Gastroesophageal sphincter (tissue), 3 donors: ENCODE measurements at regions not wholly inside any gene's neighbourhood (a gene's known extent, or its start where the extent isn't known, plus 50 kb on each side); places are given as distances from the start of the nearest gene placed in this dataset.

Experiments used
- EP300 ChIP-seq: sonication (generic); formaldehyde crosslinking; IDR thresholded peaks from one replicate; pipeline ENCODE4 v1.6.1; 2017; ENCODE audit warnings: antibody characterized with exemption, mild to moderate bottlenecking
- POLR2A ChIP-seq, 2 donors: fragments of 450-650 bp; IDR thresholded peaks; one replicate each; pipeline ENCODE4 v1.6.1; 2017; ENCODE audit warnings: antibody characterized with exemption in 2 of 2, mild to moderate bottlenecking in 2 of 2, moderate library complexity in 1 of 2
- POLR2AphosphoS5 ChIP-seq: sonication (generic); formaldehyde crosslinking; IDR thresholded peaks from one replicate; pipeline ENCODE4 v1.6.1; 2017; ENCODE audit warnings: antibody characterized with exemption
- TF ChIP-seq, protein P1 (sequence below), 4 experiments: fragments of 200-600 bp in 2 of 4; fragments of 450-650 bp in 2 of 4; sonication (generic) in 1 of 4; IDR thresholded peaks; one replicate each; pipeline ENCODE4 v1.5.1; 2017 to 2019; ENCODE audit warnings: antibody characterized with exemption in 4 of 4, mild to moderate bottlenecking in 2 of 4, moderate library complexity in 2 of 4

DNA sequence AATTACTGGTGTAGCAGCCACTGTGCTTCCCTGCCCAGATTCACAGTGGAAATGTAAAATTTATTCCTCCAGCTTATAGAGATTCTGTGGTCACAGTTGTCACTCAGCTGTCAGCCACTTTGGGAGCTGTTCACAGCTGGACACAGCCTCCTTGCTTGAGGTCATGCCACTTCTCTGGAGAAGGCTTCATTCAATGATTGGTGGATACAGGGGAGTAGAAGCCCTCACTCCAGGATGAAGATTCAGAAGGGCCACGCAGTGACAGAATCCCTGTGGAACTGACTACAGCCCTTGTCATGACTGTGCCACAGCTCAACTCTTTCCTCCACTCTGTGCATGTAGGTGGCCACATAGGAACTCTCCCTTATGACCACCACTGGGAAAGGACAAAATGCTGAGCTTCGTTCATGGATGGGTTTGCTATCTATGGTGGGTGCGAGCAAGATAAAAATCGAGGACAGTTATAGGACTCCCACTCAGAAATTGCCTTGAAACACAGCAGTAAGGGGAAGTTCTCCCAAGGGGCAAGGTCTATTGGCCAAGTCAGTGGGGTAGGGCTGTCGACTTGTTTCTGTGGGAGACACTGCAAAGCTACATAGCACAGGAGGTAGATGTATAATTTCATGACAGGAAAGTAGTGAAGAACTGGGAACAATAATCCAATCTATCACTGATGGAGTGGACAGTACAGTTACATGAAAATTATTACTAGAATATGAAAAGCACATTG is 98.7 kb downstream of the CCNA1 start:
- TF ChIP-seq, protein P1, sequence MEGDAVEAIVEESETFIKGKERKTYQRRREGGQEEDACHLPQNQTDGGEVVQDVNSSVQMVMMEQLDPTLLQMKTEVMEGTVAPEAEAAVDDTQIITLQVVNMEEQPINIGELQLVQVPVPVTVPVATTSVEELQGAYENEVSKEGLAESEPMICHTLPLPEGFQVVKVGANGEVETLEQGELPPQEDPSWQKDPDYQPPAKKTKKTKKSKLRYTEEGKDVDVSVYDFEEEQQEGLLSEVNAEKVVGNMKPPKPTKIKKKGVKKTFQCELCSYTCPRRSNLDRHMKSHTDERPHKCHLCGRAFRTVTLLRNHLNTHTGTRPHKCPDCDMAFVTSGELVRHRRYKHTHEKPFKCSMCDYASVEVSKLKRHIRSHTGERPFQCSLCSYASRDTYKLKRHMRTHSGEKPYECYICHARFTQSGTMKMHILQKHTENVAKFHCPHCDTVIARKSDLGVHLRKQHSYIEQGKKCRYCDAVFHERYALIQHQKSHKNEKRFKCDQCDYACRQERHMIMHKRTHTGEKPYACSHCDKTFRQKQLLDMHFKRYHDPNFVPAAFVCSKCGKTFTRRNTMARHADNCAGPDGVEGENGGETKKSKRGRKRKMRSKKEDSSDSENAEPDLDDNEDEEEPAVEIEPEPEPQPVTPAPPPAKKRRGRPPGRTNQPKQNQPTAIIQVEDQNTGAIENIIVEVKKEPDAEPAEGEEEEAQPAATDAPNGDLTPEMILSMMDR (IDR thresholded peaks at IDR 0.05) = no peak
- TF ChIP-seq POLR2A (IDR thresholded peaks at IDR 0.05) = no peak
- no peak for TF ChIP-seq EP300
- no peak for TF ChIP-seq POLR2AphosphoS5
